ENCODE measurements at regions not wholly inside any gene's neighbourhood (a gene's known extent, or its start where the extent isn't known, plus 50 kb on each side); places are given as distances from the start of the nearest gene placed in this dataset.

DNA sequence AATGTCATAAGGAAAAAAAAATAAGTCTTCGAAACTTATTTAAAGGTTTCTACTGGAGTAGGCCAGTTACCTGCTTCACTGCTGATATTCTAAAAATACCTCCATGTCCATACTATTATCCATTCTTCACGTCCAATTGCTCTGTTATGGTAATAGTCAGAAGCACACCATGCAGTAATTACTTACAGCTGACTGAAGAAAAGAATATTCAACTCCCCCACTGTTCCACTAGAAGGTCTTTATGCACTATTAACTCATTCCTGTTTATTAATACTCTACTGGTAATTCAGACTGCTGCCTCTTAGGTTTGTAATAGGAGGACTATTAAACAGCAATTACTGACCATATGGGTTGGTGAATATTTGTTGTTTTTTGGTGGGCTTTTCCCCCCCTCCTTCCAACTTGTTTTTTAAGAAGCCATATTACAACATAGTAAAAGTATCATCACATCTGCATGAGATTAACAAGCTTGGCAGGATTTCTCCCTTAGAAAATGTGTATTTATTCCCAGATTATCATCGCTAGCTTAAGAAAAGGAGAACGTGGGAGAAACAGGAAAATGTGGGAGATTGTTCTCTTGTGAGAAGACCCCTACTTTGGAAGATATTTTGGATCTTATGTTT lies 806.4 kb upstream of the FANCL start:
- no peaks in the 10 kb centered on the region for H3K27me3 ChIP-seq
- no peak overlapping the region for H3K9ac ChIP-seq (ENCODE audit: low read depth in 2 of 2, low read length in 2 of 2)
- H3K4me3 ChIP-seq, result no peak overlapping the region
- no peaks in the 10 kb centered on the region for H3K4me1 ChIP-seq
- H3K9me3 ChIP-seq, result no peaks in the 10 kb centered on the region
- TF ChIP-seq, protein P1, sequence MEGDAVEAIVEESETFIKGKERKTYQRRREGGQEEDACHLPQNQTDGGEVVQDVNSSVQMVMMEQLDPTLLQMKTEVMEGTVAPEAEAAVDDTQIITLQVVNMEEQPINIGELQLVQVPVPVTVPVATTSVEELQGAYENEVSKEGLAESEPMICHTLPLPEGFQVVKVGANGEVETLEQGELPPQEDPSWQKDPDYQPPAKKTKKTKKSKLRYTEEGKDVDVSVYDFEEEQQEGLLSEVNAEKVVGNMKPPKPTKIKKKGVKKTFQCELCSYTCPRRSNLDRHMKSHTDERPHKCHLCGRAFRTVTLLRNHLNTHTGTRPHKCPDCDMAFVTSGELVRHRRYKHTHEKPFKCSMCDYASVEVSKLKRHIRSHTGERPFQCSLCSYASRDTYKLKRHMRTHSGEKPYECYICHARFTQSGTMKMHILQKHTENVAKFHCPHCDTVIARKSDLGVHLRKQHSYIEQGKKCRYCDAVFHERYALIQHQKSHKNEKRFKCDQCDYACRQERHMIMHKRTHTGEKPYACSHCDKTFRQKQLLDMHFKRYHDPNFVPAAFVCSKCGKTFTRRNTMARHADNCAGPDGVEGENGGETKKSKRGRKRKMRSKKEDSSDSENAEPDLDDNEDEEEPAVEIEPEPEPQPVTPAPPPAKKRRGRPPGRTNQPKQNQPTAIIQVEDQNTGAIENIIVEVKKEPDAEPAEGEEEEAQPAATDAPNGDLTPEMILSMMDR (IDR thresholded peaks at IDR 0.05), result no peak
- intact Hi-C loops (cut with DNase I), result no loop called here
- no peak for DNase-seq
- H3K36me3 ChIP-seq, result no peaks in the 10 kb centered on the region
- H3K27ac ChIP-seq, result no peak overlapping the region

DNA sequence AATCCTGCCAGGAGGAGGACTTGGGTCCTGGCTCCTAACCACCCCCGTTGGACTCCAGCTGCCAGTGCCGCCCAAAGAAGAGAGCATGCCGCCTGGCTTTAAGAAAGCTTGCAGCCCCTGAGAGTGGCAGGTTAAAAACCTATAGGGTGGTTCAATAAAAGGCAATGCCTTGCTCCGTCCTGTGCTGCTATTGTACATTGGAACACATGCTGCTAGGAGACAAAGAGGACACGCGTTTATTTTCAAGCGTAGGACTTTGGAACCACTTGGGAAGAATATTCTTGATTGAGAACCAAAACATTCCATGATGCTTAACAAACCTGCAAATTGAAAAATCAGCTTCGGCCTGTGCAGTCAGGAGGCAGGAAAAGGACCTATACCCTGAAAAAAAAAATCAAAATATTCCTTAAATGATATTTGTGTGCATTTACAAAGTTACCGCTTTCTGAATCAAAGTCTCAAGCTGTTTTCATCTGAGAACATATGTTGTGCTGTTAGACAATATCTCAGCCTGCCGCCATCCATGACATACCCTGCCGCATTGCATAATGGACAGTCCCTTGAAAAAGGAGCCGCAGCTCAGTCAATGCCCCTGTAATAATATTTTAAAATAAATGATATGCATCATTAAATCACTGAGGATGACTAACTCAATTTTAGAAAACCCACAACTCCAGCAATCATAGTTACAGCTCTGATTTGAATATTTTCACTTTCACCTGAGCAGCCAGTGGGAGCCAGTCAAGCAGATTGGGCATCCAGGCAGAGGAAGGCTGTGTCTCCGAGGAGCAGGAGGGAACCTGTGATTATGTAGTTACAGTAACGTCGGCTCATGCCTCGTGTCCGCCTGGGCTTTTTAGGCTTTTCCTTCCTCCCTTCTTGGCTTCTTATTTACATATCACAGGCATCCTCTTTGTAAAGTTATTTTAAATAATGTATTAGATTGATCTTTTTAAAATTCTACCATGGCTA lies 805.6 kb upstream of the FANCL start:
- no peaks in the 10 kb centered on the region for H3K9me3 ChIP-seq
- no peaks in the 10 kb centered on the region for H3K4me1 ChIP-seq
- intact Hi-C loops (cut with DNase I), result no loop called here
- H3K4me3 ChIP-seq, result no peak overlapping the region
- no peaks in the 10 kb centered on the region for H3K36me3 ChIP-seq
- H3K27me3 ChIP-seq, result no peaks in the 10 kb centered on the region
- DNase-seq, result no peak
- TF ChIP-seq, protein P1 (IDR thresholded peaks at IDR 0.05), result no peak
- no peak overlapping the region for H3K9ac ChIP-seq (ENCODE audit: low read depth in 2 of 2, low read length in 2 of 2)
- H3K27ac ChIP-seq, result no peak overlapping the region

DNA sequence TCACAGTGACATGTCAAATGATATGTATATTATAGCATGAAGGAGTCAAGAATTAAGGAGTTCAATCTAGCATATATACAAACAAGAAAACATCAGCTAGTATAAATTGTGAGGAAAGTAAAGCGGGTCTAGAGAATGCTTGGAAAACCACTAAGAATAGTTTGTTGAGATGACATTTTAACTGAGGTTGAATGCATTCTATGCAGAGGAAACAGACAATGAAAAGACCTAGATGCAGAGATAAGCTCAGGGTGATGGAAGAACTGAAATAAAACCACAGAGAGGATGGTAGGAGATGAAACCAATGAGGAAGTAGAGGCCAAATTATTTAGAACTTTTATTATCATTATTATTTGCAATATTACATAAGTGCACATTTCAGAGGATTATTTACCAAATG lies 803.6 kb upstream of the FANCL start:
- TF ChIP-seq, protein P1 (IDR thresholded peaks at IDR 0.05), result no peak
- Histone ChIP-seq H3K4me3 (no peak overlapping the region), H3K9ac (ENCODE audit: low read depth in 2 of 2, low read length in 2 of 2) (no peak overlapping the region), H3K9me3 (no peaks in the 10 kb centered on the region), H3K36me3 (no peaks in the 10 kb centered on the region), H3K27me3 (no peaks in the 10 kb centered on the region), H3K27ac (no peak overlapping the region), H3K4me1 (no peaks in the 10 kb centered on the region)
- intact Hi-C loops (cut with DNase I), result no loop called here
- no peak for DNase-seq

DNA sequence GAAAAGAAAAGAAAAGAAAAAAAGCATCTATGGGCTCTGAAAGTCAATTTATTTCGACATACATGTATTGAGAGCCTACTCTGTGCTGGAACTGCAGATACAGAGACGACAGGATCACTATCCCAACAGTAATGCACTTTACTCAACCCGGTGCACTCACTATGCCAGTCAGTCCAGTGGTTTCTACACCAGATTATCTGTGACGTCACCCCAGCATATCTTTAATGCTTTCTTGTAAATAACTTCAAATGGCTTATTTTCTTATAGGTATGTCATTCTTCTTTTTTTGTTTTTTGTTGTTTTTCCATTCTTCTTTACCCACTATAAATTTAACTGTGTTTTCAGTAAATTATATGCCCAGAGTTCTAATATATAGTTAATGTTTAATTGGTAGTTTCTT lies 800.0 kb upstream of the FANCL start:
- TF ChIP-seq, protein P1 (IDR thresholded peaks at IDR 0.05), result no peak
- Histone ChIP-seq H3K4me1 (no peaks in the 10 kb centered on the region), H3K4me3 (no peak overlapping the region), H3K36me3 (no peaks in the 10 kb centered on the region), H3K27ac (no peak overlapping the region), H3K9ac (ENCODE audit: low read depth in 2 of 2, low read length in 2 of 2) (no peak overlapping the region), H3K9me3 (no peaks in the 10 kb centered on the region), H3K27me3 (no peaks in the 10 kb centered on the region)
- intact Hi-C loops (cut with DNase I), result no loop called here
- no peak for DNase-seq

DNA sequence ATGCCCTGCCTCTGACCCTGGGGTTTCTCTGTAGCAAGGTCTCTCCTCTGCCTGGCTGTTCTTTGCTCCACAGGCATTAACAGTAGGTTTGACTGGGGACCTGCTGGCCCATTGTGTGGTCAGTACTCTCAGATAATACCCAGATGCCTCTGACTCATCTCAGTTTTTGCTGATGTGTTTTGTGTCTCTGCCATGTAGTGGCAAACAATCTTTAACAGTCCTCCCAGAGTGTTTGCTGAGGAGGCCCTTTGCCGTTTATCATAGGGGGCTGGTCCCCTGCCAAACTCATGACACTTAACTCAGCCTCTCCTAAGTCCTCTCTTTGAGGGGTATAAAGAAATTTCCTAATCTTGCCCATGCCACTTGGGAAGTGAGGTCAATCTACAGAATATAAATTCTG lies 793.7 kb upstream of the FANCL start:
- Histone ChIP-seq H3K4me1 (no peaks in the 10 kb centered on the region), H3K36me3 (no peaks in the 10 kb centered on the region), H3K27me3 (no peaks in the 10 kb centered on the region), H3K9me3 (no peaks in the 10 kb centered on the region), H3K27ac (no peak overlapping the region), H3K9ac (ENCODE audit: low read depth in 2 of 2, low read length in 2 of 2) (no peak overlapping the region), H3K4me3 (no peak overlapping the region)
- intact Hi-C loops (cut with DNase I), result no loop called here
- DNase-seq, result no peak
- TF ChIP-seq, protein P1 (IDR thresholded peaks at IDR 0.05), result no peak
